ENCODE measurements at regions not wholly inside any gene's neighbourhood (a gene's known extent, or its start where the extent isn't known, plus 50 kb on each side); places are given as distances from the start of the nearest gene placed in this dataset.
A peak's percentile ranks its signal among the peaks of the same experiment; 100 is the strongest.

DNA sequence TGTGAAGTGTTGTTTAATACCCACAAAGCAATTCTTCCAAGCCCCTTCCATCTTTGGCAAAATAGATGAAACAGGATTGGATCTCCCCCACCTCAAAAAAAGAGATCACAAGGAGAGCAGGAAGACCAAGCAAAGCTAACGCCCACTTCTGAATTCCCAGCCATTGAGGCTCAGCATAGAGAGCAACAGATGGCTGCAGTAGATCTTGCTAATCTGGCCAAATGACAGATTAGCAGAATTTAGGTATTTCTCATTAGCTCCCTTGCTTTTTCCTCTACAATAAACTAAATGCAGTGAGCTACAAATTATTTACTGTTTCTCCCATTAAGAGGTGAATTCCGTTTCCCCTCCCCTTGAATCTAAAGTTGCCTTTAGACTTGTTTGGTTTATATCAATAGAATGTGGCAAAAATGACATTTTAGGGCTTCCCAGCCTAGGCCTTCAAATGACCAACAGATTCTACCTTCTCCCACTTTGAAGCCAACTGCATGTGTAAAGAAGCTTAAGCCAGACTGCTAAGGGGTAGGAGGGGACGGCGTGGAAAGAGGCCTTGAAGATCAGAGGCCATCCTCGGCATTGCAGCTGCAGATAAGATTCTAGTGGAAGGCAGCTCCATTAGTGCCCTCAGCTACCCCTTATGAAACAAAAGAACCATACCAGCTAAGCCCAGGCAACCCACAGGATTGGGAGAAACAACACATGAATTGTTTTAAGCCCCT is 56.8 kb upstream of the CPEB4 start (continued):
- no peak for TF ChIP-seq PCBP1 (IDR thresholded peaks at IDR 0.05; ENCODE audit: low read depth, low read length, poor library complexity, severe bottlenecking)
- no peak for TF ChIP-seq PTBP1 (IDR thresholded peaks at IDR 0.05; ENCODE audit: low read depth, low read length)
- no peak for TF ChIP-seq CREBBP (IDR thresholded peaks at IDR 0.05; ENCODE audit: low read depth, low read length)
- 0 out of 2 replicates have a peak, but pooled peaks have one; percentile 49 for TF ChIP-seq ILK (tag; IDR thresholded peaks at IDR 0.05; ENCODE audit: borderline replicate concordance, low read depth)
- TF ChIP-seq, protein P1, sequence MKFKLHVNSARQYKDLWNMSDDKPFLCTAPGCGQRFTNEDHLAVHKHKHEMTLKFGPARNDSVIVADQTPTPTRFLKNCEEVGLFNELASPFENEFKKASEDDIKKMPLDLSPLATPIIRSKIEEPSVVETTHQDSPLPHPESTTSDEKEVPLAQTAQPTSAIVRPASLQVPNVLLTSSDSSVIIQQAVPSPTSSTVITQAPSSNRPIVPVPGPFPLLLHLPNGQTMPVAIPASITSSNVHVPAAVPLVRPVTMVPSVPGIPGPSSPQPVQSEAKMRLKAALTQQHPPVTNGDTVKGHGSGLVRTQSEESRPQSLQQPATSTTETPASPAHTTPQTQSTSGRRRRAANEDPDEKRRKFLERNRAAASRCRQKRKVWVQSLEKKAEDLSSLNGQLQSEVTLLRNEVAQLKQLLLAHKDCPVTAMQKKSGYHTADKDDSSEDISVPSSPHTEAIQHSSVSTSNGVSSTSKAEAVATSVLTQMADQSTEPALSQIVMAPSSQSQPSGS (CRISPR knock-in tag; IDR thresholded peaks at IDR 0.05), result no peak
- no peak for TF ChIP-seq NFE2L1 (tag; IDR thresholded peaks at IDR 0.05; ENCODE audit: borderline replicate concordance, low read depth)
- TF ChIP-seq KAT2B (IDR thresholded peaks at IDR 0.05; ENCODE audit: low read depth, low read length), result no peak
- no peak for TF ChIP-seq POLR3A (IDR thresholded peaks at IDR 0.05; ENCODE audit: borderline replicate concordance, extremely low read depth, insufficient read depth, insufficient read length)
- no peak for TF ChIP-seq EWSR1 (IDR thresholded peaks at IDR 0.05; ENCODE audit: borderline replicate concordance, low read depth, partially characterized antibody)
- TF ChIP-seq BRD4 (IDR thresholded peaks at IDR 0.05), result no peak
- TF ChIP-seq OTX1 (CRISPR knock-in tag; IDR thresholded peaks at IDR 0.05), result no peak
- TF ChIP-seq EZH2 (IDR thresholded peaks at IDR 0.05; ENCODE audit: borderline replicate concordance, low read depth, low read length), result no peak
- TF ChIP-seq ZNF696 (CRISPR knock-in tag; conservative IDR thresholded peaks at IDR 0.05), result no peak
- no peak for TF ChIP-seq ZNF12 (CRISPR knock-in tag; IDR thresholded peaks at IDR 0.05)
- TF ChIP-seq ZNF121 (CRISPR knock-in tag; conservative IDR thresholded peaks at IDR 0.05), result no peak
- TF ChIP-seq CHD4 (IDR thresholded peaks at IDR 0.05; ENCODE audit: insufficient read depth, insufficient replicate concordance, low read depth, low read length, poor library complexity, severe bottlenecking), result no peak
- TF ChIP-seq EGR1 (conservative IDR thresholded peaks at IDR 0.05), result no peak; the same call in 1 of the 2 replicates
- no peak for TF ChIP-seq BHLHE40 (IDR thresholded peaks at IDR 0.05; ENCODE audit: low read length)
- no peak for TF ChIP-seq ATF7 (IDR thresholded peaks at IDR 0.05)
- TF ChIP-seq PCBP2 (IDR thresholded peaks at IDR 0.05; ENCODE audit: low read depth, low read length, poor library complexity, severe bottlenecking), result no peak
- no peak for TF ChIP-seq HNRNPH1 (optimal IDR thresholded peaks at IDR 0.05; ENCODE audit: low read depth, low read length)
- TF ChIP-seq, protein P2, sequence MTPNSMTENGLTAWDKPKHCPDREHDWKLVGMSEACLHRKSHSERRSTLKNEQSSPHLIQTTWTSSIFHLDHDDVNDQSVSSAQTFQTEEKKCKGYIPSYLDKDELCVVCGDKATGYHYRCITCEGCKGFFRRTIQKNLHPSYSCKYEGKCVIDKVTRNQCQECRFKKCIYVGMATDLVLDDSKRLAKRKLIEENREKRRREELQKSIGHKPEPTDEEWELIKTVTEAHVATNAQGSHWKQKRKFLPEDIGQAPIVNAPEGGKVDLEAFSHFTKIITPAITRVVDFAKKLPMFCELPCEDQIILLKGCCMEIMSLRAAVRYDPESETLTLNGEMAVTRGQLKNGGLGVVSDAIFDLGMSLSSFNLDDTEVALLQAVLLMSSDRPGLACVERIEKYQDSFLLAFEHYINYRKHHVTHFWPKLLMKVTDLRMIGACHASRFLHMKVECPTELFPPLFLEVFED (CRISPR knock-in tag; conservative IDR thresholded peaks at IDR 0.05), result no peak
- no peak for TF ChIP-seq MEF2D (tag; conservative IDR thresholded peaks at IDR 0.05; ENCODE audit: low read depth)
- TF ChIP-seq, protein P3, sequence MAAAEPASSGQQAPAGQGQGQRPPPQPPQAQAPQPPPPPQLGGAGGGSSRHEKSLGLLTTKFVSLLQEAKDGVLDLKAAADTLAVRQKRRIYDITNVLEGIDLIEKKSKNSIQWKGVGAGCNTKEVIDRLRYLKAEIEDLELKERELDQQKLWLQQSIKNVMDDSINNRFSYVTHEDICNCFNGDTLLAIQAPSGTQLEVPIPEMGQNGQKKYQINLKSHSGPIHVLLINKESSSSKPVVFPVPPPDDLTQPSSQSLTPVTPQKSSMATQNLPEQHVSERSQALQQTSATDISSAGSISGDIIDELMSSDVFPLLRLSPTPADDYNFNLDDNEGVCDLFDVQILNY (CRISPR knock-in tag; IDR thresholded peaks at IDR 0.05), result no peak
- TF ChIP-seq, protein P4, sequence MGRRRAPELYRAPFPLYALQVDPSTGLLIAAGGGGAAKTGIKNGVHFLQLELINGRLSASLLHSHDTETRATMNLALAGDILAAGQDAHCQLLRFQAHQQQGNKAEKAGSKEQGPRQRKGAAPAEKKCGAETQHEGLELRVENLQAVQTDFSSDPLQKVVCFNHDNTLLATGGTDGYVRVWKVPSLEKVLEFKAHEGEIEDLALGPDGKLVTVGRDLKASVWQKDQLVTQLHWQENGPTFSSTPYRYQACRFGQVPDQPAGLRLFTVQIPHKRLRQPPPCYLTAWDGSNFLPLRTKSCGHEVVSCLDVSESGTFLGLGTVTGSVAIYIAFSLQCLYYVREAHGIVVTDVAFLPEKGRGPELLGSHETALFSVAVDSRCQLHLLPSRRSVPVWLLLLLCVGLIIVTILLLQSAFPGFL (CRISPR knock-in tag; IDR thresholded peaks at IDR 0.05), result no peak

Data from K562 (cell line).